Endothelial cell (in vitro differentiated cells): ENCODE measurements at regions not wholly inside any gene's neighbourhood (a gene's known extent, or its start where the extent isn't known, plus 50 kb on each side); places are given as distances from the start of the nearest gene placed in this dataset.

Experiments
- DNase-seq: peaks from one replicate; pipeline ENCODE4 v3.0.0; 2021; ENCODE audit warnings: low spot score
- H3K27ac Mint-ChIP-seq: one replicate; pipeline ENCODE4 v1.8.0; 2021; ENCODE audit warnings: mixed read lengths, inconsistent platforms; ENCODE audit not compliant: unreplicated experiment
- H3K27me3 Mint-ChIP-seq: one replicate; pipeline ENCODE4 v1.8.0; 2021; ENCODE audit warnings: mild to moderate bottlenecking, moderate library complexity, mixed read lengths, inconsistent platforms; ENCODE audit not compliant: unreplicated experiment
- H3K36me3 Mint-ChIP-seq: one replicate; pipeline ENCODE4 v1.8.0; 2021; ENCODE audit warnings: mild to moderate bottlenecking, low read depth, mixed read lengths, inconsistent platforms; ENCODE audit not compliant: unreplicated experiment
- H3K4me1 Mint-ChIP-seq: one replicate; pipeline ENCODE4 v1.8.0; 2021; ENCODE audit warnings: mild to moderate bottlenecking, mixed read lengths, inconsistent platforms; ENCODE audit not compliant: unreplicated experiment
- H3K4me3 Mint-ChIP-seq: one replicate; pipeline ENCODE4 v1.8.0; 2021; ENCODE audit warnings: mild to moderate bottlenecking, mixed read lengths, inconsistent platforms; ENCODE audit not compliant: unreplicated experiment
- H3K9me3 Mint-ChIP-seq: one replicate; pipeline ENCODE4 v1.8.0; 2021; ENCODE audit warnings: mixed read lengths, inconsistent platforms; ENCODE audit not compliant: unreplicated experiment
- CTCF ChIP-seq: fragments of 200-600 bp; sonication (generic); IDR thresholded peaks from one replicate; pipeline ENCODE4 v1.5.0; 2021; ENCODE audit warnings: antibody characterized with exemption; ENCODE audit not compliant: unreplicated experiment

DNA sequence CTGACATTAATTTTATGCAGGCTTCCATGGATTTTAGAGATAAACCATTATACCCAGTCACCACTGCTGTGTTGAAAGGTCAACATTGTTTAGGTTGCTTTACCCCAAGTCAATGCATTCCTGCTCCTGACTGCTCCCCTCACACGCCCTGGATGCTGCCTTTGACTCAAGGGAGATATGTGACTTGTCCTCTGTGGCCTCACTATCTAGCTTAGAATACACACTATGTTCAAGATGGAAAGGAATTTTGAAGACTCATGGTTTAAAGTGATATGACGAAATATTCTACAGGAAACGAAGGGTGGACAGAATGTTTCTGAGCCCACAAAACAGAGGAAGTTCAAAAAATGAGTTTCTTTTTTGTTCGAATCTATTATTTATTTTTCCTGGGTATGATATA, 170.4 kb upstream of the NR5A2 start:
- no peak overlapping the region for H3K4me3 Mint-ChIP-seq
- no peaks in the 10 kb centered on the region for H3K9me3 Mint-ChIP-seq

DNA sequence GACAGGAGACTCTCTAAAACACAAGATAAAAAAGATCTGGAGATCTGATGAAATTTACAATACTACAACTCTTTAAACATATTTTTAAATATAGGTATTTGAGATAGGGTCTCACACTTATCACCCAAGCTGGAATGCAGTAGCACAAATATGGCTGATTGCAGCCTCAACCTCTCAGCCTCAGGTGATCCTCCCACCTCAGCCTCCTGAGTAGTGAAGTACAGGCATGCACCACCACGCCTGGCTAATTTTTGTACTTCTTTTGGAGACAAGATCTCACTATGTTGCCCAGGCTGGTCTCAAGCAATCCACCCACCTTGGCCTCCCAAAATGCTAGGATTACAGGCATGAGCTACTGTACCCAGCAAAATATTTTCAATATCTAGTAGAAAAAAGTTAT, 170.0 kb upstream of the NR5A2 start:
- no peak for TF ChIP-seq CTCF
- Mint-ChIP-seq H3K36me3 (no peaks in the 10 kb centered on the region), H3K27ac (no peak overlapping the region), H3K4me3 (no peak overlapping the region), H3K27me3 (no peaks in the 10 kb centered on the region), H3K9me3 (no peaks in the 10 kb centered on the region), H3K4me1 (peaks cover 45% of the 10 kb centered on the region)
- DNase-seq, result no peak

More for the DNA sequence above, 170.4 kb upstream of the NR5A2 start:
- Mint-ChIP-seq H3K27me3 (no peaks in the 10 kb centered on the region), H3K36me3 (no peaks in the 10 kb centered on the region), H3K4me1 (peaks cover 45% of the 10 kb centered on the region), H3K27ac (no peak overlapping the region)
- no peak for TF ChIP-seq CTCF
- DNase-seq, result no peak

DNA sequence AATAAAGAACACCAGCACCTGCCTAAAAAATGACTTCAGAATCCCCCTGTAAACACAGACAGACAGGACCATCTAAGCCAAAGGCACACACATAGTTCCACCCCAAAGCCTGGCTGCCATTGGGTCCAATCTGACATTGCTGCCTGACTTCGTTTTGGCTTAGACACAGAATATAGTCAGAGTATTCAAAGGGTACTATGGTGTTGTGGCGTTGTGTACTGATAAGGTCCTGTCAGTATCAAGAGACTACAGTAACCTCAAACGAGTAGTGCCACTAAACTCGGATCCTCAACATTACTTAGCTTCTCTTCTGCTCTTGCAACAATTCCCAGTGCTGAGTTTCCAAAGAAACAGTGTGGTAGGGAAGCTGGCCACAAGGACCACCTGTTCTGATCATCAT, 169.3 kb upstream of the NR5A2 start:
- no peak for TF ChIP-seq CTCF
- no peak for DNase-seq
- H3K27ac Mint-ChIP-seq, result peak overlapping the region; percentile 91
- no peaks in the 10 kb centered on the region for H3K36me3 Mint-ChIP-seq
- H3K4me1 Mint-ChIP-seq, result peaks cover 45% of the 10 kb centered on the region
- no peaks in the 10 kb centered on the region for H3K27me3 Mint-ChIP-seq
- H3K9me3 Mint-ChIP-seq, result no peaks in the 10 kb centered on the region
- no peak overlapping the region for H3K4me3 Mint-ChIP-seq

DNA sequence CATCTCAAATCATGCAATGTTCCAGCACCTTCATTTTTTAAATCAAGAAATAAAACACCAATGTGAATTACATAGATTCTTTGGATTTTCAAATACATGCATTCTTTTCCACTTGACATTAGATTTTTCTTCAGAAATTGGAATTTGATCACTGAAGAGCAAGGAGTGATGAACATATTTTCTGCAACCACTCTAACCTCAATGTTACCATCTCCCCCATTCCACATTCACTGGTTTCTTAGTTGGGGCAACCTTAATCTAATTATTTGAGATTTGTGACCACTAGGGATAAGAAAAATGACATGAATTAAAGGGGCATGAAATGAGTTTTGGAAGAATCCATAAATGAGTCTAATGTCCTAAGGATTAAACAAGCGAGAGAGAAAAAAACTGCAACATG, 168.7 kb upstream of the NR5A2 start:
- Mint-ChIP-seq H3K9me3 (no peaks in the 10 kb centered on the region), H3K36me3 (no peaks in the 10 kb centered on the region), H3K27ac (peak overlapping the region; percentile 91), H3K4me1 (peaks cover 45% of the 10 kb centered on the region), H3K27me3 (no peaks in the 10 kb centered on the region), H3K4me3 (no peak overlapping the region)
- no peak for TF ChIP-seq CTCF
- no peak for DNase-seq

DNA sequence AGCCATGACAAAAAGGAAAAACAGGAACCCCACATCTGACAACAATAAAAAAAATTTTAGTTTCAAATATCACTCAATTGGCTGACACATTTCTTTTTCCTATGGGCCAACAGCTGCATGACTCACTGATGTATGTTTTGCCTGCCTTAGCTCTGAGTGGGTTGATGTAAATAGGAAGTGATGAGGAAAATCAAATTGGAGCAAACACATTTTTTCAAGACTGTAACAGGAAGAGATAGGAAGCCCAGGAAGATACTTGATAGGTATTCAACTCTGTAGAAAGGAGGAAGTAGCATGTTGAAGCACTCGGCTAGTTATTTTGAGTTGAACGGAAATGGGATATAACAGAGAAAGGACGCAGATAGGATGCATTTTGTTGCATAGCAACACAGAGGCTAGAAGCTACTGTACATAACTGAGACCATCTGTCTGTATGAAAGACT, 168.0 kb upstream of the NR5A2 start:
- H3K27ac Mint-ChIP-seq, result peak overlapping the region; percentile 91
- no peaks in the 10 kb centered on the region for H3K27me3 Mint-ChIP-seq
- DNase-seq, result no peak

More for the DNA sequence above, 168.0 kb upstream of the NR5A2 start:
- TF ChIP-seq CTCF, result no peak
- Mint-ChIP-seq H3K4me3 (no peak overlapping the region), H3K9me3 (no peaks in the 10 kb centered on the region), H3K36me3 (no peaks in the 10 kb centered on the region), H3K4me1 (peaks cover 45% of the 10 kb centered on the region)
